Eye (tissue), 1 donor: ENCODE measurements at regions not wholly inside any gene's neighbourhood (a gene's known extent, or its start where the extent isn't known, plus 50 kb on each side); places are given as distances from the start of the nearest gene placed in this dataset.
A peak's percentile ranks its signal among the peaks of the same experiment; 100 is the strongest.

ENCODE experiments used
- DNase-seq: peaks from one replicate; pipeline ENCODE4 v3.0.0-alpha.2; 2015

- DNase-seq = no peak
These were observed 447.3 kb downstream of the ARHGEF28 start for GRCh38 chr5:74073257-74073656.

- no peak for DNase-seq
These were observed 446.6 kb downstream of the ARHGEF28 start for GRCh38 chr5:74072646-74073045.

- no peak for DNase-seq
These were observed 444.8 kb downstream of the ARHGEF28 start for GRCh38 chr5:74070766-74071165.

- no peak for DNase-seq
These were observed 443.7 kb downstream of the ARHGEF28 start for GRCh38 chr5:74069741-74070140.

GRCh38 chr5:74067748-74068541, 441.9 kb downstream of the ARHGEF28 start:
- DNase-seq = no peak

- DNase-seq = no peak
These were observed 438.9 kb downstream of the ARHGEF28 start for GRCh38 chr5:74064911-74065310.

- DNase-seq = no peak
These were observed 438.2 kb downstream of the ARHGEF28 start for GRCh38 chr5:74064225-74064624.

GRCh38 chr5:74063821-74064220, 437.8 kb downstream of the ARHGEF28 start:
- no peak for DNase-seq

GRCh38 chr5:74063346-74063745, 437.4 kb downstream of the ARHGEF28 start:
- DNase-seq = no peak

GRCh38 chr5:74061292-74061691, 435.3 kb downstream of the ARHGEF28 start:
- no peak for DNase-seq

GRCh38 chr5:74059706-74060105, 433.7 kb downstream of the ARHGEF28 start:
- no peak for DNase-seq

- DNase-seq = no peak
These were observed 430.8 kb downstream of the ARHGEF28 start for GRCh38 chr5:74056789-74057164.

GRCh38 chr5:74056107-74056788, 430.3 kb downstream of the ARHGEF28 start:
- no peak for DNase-seq

GRCh38 chr5:74055486-74056106, 429.6 kb downstream of the ARHGEF28 start:
- peak; percentile 51 for DNase-seq

GRCh38 chr5:74054641-74055421, 428.8 kb downstream of the ARHGEF28 start:
- no peak for DNase-seq

GRCh38 chr5:74054139-74054538, 428.1 kb downstream of the ARHGEF28 start:
- peak; percentile 69 for DNase-seq

GRCh38 chr5:74052441-74053221, 426.6 kb downstream of the ARHGEF28 start:
- no peak for DNase-seq

GRCh38 chr5:74051076-74051475, 425.1 kb downstream of the ARHGEF28 start:
- DNase-seq = peak; percentile 66

- DNase-seq = no peak
These were observed 418.9 kb downstream of the ARHGEF28 start for GRCh38 chr5:74044936-74045335.

- DNase-seq = no peak
These were observed 417.0 kb downstream of the ARHGEF28 start for GRCh38 chr5:74042959-74043358.

GRCh38 chr5:74042559-74042958, 416.6 kb downstream of the ARHGEF28 start:
- DNase-seq = no peak

GRCh38 chr5:74041913-74042312, 415.9 kb downstream of the ARHGEF28 start:
- DNase-seq = no peak
